Panc1 (cell line): ENCODE measurements at regions not wholly inside any gene's neighbourhood (a gene's known extent, or its start where the extent isn't known, plus 50 kb on each side); places are given as distances from the start of the nearest gene placed in this dataset.

Experiments
- ATAC-seq: fragments of 200-7000 bp; cut with Tn5 transposase; 2 replicates; pipeline ENCODE4 v1.9.1; 2020; ENCODE audit warnings: mild to moderate bottlenecking, moderate library complexity
- BruUV-seq: library from RNA; stranded (reverse); fragments of 400-500 nt; replicated peaks from 2 replicates; lab custom pipeline; 2021; lab: Mats Ljungman, UMichigan
- CTCF ChIA-PET: fragments of 300-600 bp; sonication (Branson Sonifier 250); formaldehyde crosslinking; loops from one replicate; lab custom pipeline; 2022; ENCODE audit warnings: antibody characterized with exemption; lab: Charles Lee
- POLR2A ChIA-PET: fragments of 300-600 bp; sonication (Branson Sonifier 250); formaldehyde crosslinking; loops from one replicate; lab custom pipeline; 2022; ENCODE audit warnings: antibody characterized with exemption; lab: Charles Lee
- DNase-seq: peaks from one replicate; pipeline ENCODE4 v3.0.0-alpha.2; 2010; ENCODE audit warnings: low read depth, low spot score
- H3K27ac ChIP-seq: 2 replicates; pipeline ENCODE4 v1.5.1; 2011; ENCODE audit warnings: mild to moderate bottlenecking, low read length, inconsistent platforms
- H3K27me3 ChIP-seq: fragments of 200-500 bp; sonication (Bioruptor generic); 2 replicates; pipeline ENCODE4 v1.6.0; 2014; ENCODE audit warnings: low read length, inconsistent platforms; ENCODE audit not compliant: control insufficient read depth, insufficient read depth
- H3K36me3 ChIP-seq: fragments of 200-500 bp; sonication (Bioruptor generic); 2 replicates; pipeline ENCODE4 v1.5.1; 2014; ENCODE audit warnings: inconsistent platforms, mild to moderate bottlenecking, low read length, moderate library complexity; ENCODE audit not compliant: control insufficient read depth, insufficient read depth
- H3K4me1 ChIP-seq: 2 replicates; pipeline ENCODE4 v1.5.1; 2011; ENCODE audit warnings: inconsistent platforms, mild to moderate bottlenecking, low read length, moderate library complexity; ENCODE audit not compliant: control insufficient read depth, insufficient read depth
- H3K4me3 ChIP-seq, 2 experiments: 2 replicates each; pipeline ENCODE4 v1.5.1; 2011 to 2012; ENCODE audit warnings: low read depth in 2 of 2, low read length in 2 of 2, mild to moderate bottlenecking in 2 of 2, inconsistent platforms in 1 of 2, moderate library complexity in 1 of 2
- H3K9me3 ChIP-seq: fragments of 200-500 bp; sonication (Bioruptor generic); 2 replicates; pipeline ENCODE4 v1.5.1; 2014; ENCODE audit warnings: low read depth, mild to moderate bottlenecking, inconsistent platforms, low read length, moderate library complexity; ENCODE audit not compliant: control insufficient read depth, insufficient read depth
- CTCF ChIP-seq: fragments of 450-650 bp; IDR thresholded peaks from 2 replicates; pipeline ENCODE4 v1.5.1; 2017; ENCODE audit warnings: mild to moderate bottlenecking
- POLR2AphosphoS5 ChIP-seq: IDR thresholded peaks from 2 replicates; pipeline ENCODE4 v1.6.1; 2012; ENCODE audit warnings: mild to moderate bottlenecking, low read depth, low read length, moderate library complexity
- REST ChIP-seq, 2 experiments: IDR thresholded peaks; 2 replicates each; pipeline ENCODE4 v1.6.1; 2011 to 2012; ENCODE audit warnings: low read depth in 2 of 2, control low read depth in 1 of 2, low read length in 1 of 2, mild to moderate bottlenecking in 1 of 2, moderate library complexity in 1 of 2; ENCODE audit not compliant: insufficient read depth in 1 of 2
- SIN3A ChIP-seq: IDR thresholded peaks from 2 replicates; pipeline ENCODE4 v1.6.1; 2012; ENCODE audit warnings: low read depth, mild to moderate bottlenecking, low read length, moderate library complexity, borderline replicate concordance; ENCODE audit not compliant: insufficient read depth
- TCF7L2 ChIP-seq: IDR thresholded peaks from 2 replicates; pipeline ENCODE4 v1.6.1; 2011; ENCODE audit warnings: mild to moderate bottlenecking, low read depth, low read length, inconsistent platforms
- in situ Hi-C: cut with HindIII; loops from 2 replicates; pipeline ENCODE4 v1.10.0; 2016; ENCODE audit warnings: low sequenced_read_pairs, low pct_unique_long_range_greater_than_20kb
- intact Hi-C: fragments of 100-400 bp; cut with micrococcal nuclease; formaldehyde crosslinking; loops from one replicate; pipeline ENCODE4 v1.10.0; 2022; ENCODE audit not compliant: unreplicated experiment

GRCh38 chr5:30447431-30447830 is 746.1 kb upstream of the CDH6 start:
- TF ChIP-seq TCF7L2 (no peak), CTCF (no peak), SIN3A (no peak), REST (IDR thresholded peaks at IDR 0.05; ENCODE audit: insufficient read depth in 1 of 2, low read depth in 2 of 2, low read length in 1 of 2) (no peak), POLR2AphosphoS5 (no peak)
- POLR2A ChIA-PET: no interaction called here
- intact Hi-C loops: no loop called here

GRCh38 chr5:30446456-30446855 is 747.0 kb upstream of the CDH6 start:
- intact Hi-C loops: no loop called here
- no peaks in the 10 kb centered on the region for H3K4me1 ChIP-seq
- no peaks in the 10 kb centered on the region for H3K36me3 ChIP-seq
- ChIA-PET CTCF (no interaction called here), POLR2A (no interaction called here)
- H3K27me3 ChIP-seq: no peaks in the 10 kb centered on the region
- no peak overlapping the region for H3K4me3 ChIP-seq
- DNase-seq: no peak
- ATAC-seq: no peak
- no TSS peak for BruUV-seq
- no peak overlapping the region for H3K27ac ChIP-seq
- in situ Hi-C loops: no loop called here
- no peaks in the 10 kb centered on the region for H3K9me3 ChIP-seq
- no peak for TF ChIP-seq POLR2AphosphoS5
- TF ChIP-seq SIN3A: no peak
- no peak for TF ChIP-seq REST (IDR thresholded peaks at IDR 0.05; ENCODE audit: insufficient read depth in 1 of 2, low read depth in 2 of 2, low read length in 1 of 2)
- no peak for TF ChIP-seq CTCF
- TF ChIP-seq TCF7L2: no peak

More at GRCh38 chr5:30447431-30447830, 746.1 kb upstream of the CDH6 start:
- CTCF ChIA-PET: no interaction called here
- H3K36me3 ChIP-seq: no peaks in the 10 kb centered on the region
- no peak overlapping the region for H3K4me3 ChIP-seq
- no peaks in the 10 kb centered on the region for H3K27me3 ChIP-seq
- H3K9me3 ChIP-seq: no peaks in the 10 kb centered on the region
- no TSS peak for BruUV-seq
- in situ Hi-C loops: no loop called here
- DNase-seq (no peak), ATAC-seq (no peak)
- no peak overlapping the region for H3K27ac ChIP-seq
- no peaks in the 10 kb centered on the region for H3K4me1 ChIP-seq
